Smooth muscle cell (in vitro differentiated cells): ENCODE measurements at regions not wholly inside any gene's neighbourhood (a gene's known extent, or its start where the extent isn't known, plus 50 kb on each side); places are given as distances from the start of the nearest gene placed in this dataset.

Source experiments
- DNase-seq: peaks from one replicate; lab custom pipeline; 2025; ENCODE audit not compliant: unreplicated experiment; lab: John Stamatoyannopoulos, UW
- H2AFZ ChIP-seq: fragments of 200-600 bp; sonication (generic); 2 replicates; pipeline ENCODE4 v1.6.0; 2016; ENCODE audit warnings: antibody characterized with exemption, low read depth, mild to moderate bottlenecking
- H3F3A ChIP-seq: fragments of 200-600 bp; sonication (generic); 2 replicates; pipeline ENCODE4 v1.6.0; 2017; ENCODE audit warnings: antibody characterized with exemption, low read depth
- H3K27ac ChIP-seq: fragments of 200-600 bp; sonication (generic); 2 replicates; pipeline ENCODE4 v1.5.1; 2016; ENCODE audit warnings: low read depth, mild to moderate bottlenecking
- H3K27me3 ChIP-seq: fragments of 200-600 bp; sonication (generic); 2 replicates; pipeline ENCODE4 v1.6.1; 2016; ENCODE audit warnings: low read depth, mild to moderate bottlenecking
- H3K36me3 ChIP-seq: fragments of 200-600 bp; sonication (generic); 2 replicates; pipeline ENCODE4 v1.5.1; 2016; ENCODE audit warnings: low read depth
- H3K4me1 ChIP-seq: fragments of 200-600 bp; sonication (generic); 2 replicates; pipeline ENCODE4 v1.5.1; 2016; ENCODE audit warnings: low read depth
- H3K4me2 ChIP-seq: fragments of 200-600 bp; sonication (generic); 2 replicates; pipeline ENCODE4 v1.6.0; 2016; ENCODE audit warnings: mild to moderate bottlenecking
- H3K4me3 ChIP-seq: fragments of 200-600 bp; sonication (generic); 2 replicates; pipeline ENCODE4 v1.5.1; 2016; ENCODE audit warnings: mild to moderate bottlenecking
- H3K79me2 ChIP-seq: fragments of 200-600 bp; sonication (generic); 2 replicates; pipeline ENCODE4 v1.6.0; 2016; ENCODE audit warnings: low read depth, mild to moderate bottlenecking
- H3K9ac ChIP-seq: fragments of 200-600 bp; sonication (generic); 2 replicates; pipeline ENCODE4 v1.6.0; 2016; ENCODE audit warnings: low read depth
- H3K9me3 ChIP-seq: fragments of 200-600 bp; sonication (generic); replicated peaks from 2 replicates; pipeline ENCODE4 v1.5.1; 2016; ENCODE audit warnings: low read depth
- H4K20me1 ChIP-seq: fragments of 200-600 bp; sonication (generic); 2 replicates; pipeline ENCODE4 v1.6.0; 2016; ENCODE audit warnings: low read depth
- CTCF ChIP-seq: fragments of 200-600 bp; sonication (generic); IDR thresholded peaks from 2 replicates; pipeline ENCODE4 v1.5.1; 2017; ENCODE audit warnings: borderline replicate concordance, mild to moderate bottlenecking, antibody characterized with exemption; ENCODE audit not compliant: insufficient read depth, poor library complexity, severe bottlenecking
- WGBS: methylation state at CpG from one replicate; pipeline ENCODE4 v1.1.7; 2016; ENCODE audit warnings: low lambda C conversion rate; 5-methylcytosine and 5-hydroxymethylcytosine counted together

DNA sequence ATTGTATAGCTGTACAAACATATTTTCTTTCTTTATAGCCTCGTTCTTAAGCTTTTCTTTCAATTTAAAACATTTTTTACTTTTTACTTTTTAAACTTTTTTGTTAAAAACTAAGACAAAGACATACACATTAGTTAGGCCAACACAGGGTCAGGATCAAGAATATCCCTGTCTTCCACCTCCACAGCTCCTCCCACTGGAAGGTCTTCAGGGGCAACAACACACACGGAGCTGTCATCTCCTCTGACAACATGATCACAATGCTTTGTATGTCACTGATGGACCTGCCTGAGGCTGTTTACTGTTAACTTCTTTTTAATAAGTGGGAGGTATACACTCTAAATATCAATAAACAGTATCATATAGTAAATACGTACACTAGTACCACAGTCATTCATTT lies 191.3 kb downstream of the SYT10 start:
- no peak for TF ChIP-seq CTCF
- Histone ChIP-seq H3K4me3 (no peak overlapping the region), H2AFZ (no peak overlapping the region), H3K79me2 (no peaks in the 10 kb centered on the region), H3K27me3 (no peaks in the 10 kb centered on the region), H3K27ac (no peak overlapping the region), H3K9ac (no peak overlapping the region), H3K36me3 (no peaks in the 10 kb centered on the region), H3K4me2 (no peak overlapping the region), H4K20me1 (no peaks in the 10 kb centered on the region), H3K4me1 (no peaks in the 10 kb centered on the region), H3K9me3 (no peaks in the 10 kb centered on the region), H3F3A (no peaks in the 10 kb centered on the region)
- 75% methylated on average over 3 of the region's 3 CpGs for WGBS
- DNase-seq: no peak

GRCh38 chr12:33247625-33248024 lies 192.0 kb downstream of the SYT10 start:
- Histone ChIP-seq H3K27me3 (no peaks in the 10 kb centered on the region), H2AFZ (no peak overlapping the region), H3F3A (no peaks in the 10 kb centered on the region), H4K20me1 (no peaks in the 10 kb centered on the region), H3K9me3 (no peaks in the 10 kb centered on the region), H3K79me2 (no peaks in the 10 kb centered on the region), H3K27ac (no peak overlapping the region), H3K4me1 (no peaks in the 10 kb centered on the region), H3K36me3 (no peaks in the 10 kb centered on the region), H3K9ac (no peak overlapping the region), H3K4me2 (no peak overlapping the region), H3K4me3 (no peak overlapping the region)
- DNase-seq: no peak
- TF ChIP-seq CTCF: no peak
- WGBS: 81% methylated on average over 1 of the region's 1 CpG

- no peak for DNase-seq
- H4K20me1 ChIP-seq: no peaks in the 10 kb centered on the region
- no peaks in the 10 kb centered on the region for H3K79me2 ChIP-seq
- no peak overlapping the region for H3K4me3 ChIP-seq
- no peaks in the 10 kb centered on the region for H3K4me1 ChIP-seq
- no peak overlapping the region for H3K4me2 ChIP-seq
- no peaks in the 10 kb centered on the region for H3K9me3 ChIP-seq
- H3K36me3 ChIP-seq: no peaks in the 10 kb centered on the region
- no peak overlapping the region for H3K27ac ChIP-seq
- TF ChIP-seq CTCF: no peak
- no peak overlapping the region for H3K9ac ChIP-seq
- H2AFZ ChIP-seq: no peak overlapping the region
- 61% methylated on average over 4 of the region's 4 CpGs for WGBS
- no peaks in the 10 kb centered on the region for H3F3A ChIP-seq
- no peaks in the 10 kb centered on the region for H3K27me3 ChIP-seq
Observed at GRCh38 chr12:33245434-33245833, 194.2 kb downstream of the SYT10 start.

DNA sequence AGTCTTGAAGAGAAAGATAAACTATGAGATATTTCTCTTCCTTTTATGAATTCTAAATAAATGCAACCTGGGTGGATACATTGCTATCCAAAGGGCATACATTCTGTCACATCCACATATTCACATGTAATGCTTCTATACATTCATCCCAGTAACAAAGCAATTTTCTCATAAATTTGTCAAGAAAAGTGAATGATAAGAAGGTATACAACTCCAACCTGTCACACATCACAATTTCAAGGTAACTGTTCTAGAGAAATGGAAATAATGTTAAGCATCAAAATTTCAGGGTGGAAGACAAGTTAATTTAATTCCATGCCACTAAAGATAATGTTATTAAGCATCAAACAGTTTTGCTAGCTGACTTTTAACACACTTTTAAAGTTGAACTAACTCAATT lies 212.9 kb downstream of the SYT10 start:
- no peak overlapping the region for H3K27ac ChIP-seq
- DNase-seq: no peak
- no peak overlapping the region for H3K4me3 ChIP-seq
- H3K79me2 ChIP-seq: no peaks in the 10 kb centered on the region
- H4K20me1 ChIP-seq: no peaks in the 10 kb centered on the region
- H3F3A ChIP-seq: no peaks in the 10 kb centered on the region
- no peak overlapping the region for H3K9ac ChIP-seq
- H3K36me3 ChIP-seq: no peaks in the 10 kb centered on the region
- TF ChIP-seq CTCF: no peak
- no peak overlapping the region for H3K4me2 ChIP-seq
- no peaks in the 10 kb centered on the region for H3K4me1 ChIP-seq
- H3K9me3 ChIP-seq: no peaks in the 10 kb centered on the region
- no peaks in the 10 kb centered on the region for H3K27me3 ChIP-seq
- no peak overlapping the region for H2AFZ ChIP-seq
